HG02852 (cell line): ENCODE measurements at regions not wholly inside any gene's neighbourhood (a gene's known extent, or its start where the extent isn't known, plus 50 kb on each side); places are given as distances from the start of the nearest gene placed in this dataset.

Experiments used
- ATAC-seq: cut with Tn5 transposase; IDR thresholded peaks from one replicate; pipeline ENCODE4 v1.9.1; 2021; ENCODE audit warnings: mild to moderate bottlenecking, moderate library complexity; ENCODE audit not compliant: unreplicated experiment

GRCh38 chr6:170163405-170164170 lies 127.3 kb downstream of the DLL1 start:
- ATAC-seq: no peak

DNA sequence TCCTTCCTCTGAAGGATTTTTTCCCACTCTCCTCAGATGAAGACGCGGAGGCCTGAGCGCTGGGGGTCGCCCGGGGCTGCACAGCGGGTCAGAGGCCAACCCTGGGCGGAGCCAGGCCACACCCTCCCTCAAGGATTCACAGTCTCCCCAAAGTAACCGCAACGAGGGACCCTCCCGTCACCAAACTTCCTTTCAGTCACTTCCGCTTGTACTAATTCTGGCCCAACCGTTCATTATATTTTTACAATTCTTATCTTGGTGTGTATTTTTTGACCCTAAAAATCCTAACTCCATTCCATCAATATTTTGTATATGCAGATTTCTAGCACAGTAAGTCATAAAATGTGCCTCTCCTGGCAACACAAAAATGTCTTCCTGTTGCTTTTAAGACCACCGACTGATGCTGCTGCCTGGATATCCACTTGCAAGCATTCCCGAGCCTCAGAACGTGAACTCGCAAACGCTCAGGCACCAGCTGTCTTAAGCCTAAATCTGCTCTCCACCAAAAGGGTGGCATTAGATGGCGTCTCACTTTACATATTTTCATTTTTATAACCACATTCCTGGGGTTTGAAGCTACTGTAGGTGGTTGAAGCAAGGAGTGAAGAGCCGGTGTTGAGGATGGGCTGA lies 128.0 kb downstream of the DLL1 start:
- ATAC-seq: no peak

DNA sequence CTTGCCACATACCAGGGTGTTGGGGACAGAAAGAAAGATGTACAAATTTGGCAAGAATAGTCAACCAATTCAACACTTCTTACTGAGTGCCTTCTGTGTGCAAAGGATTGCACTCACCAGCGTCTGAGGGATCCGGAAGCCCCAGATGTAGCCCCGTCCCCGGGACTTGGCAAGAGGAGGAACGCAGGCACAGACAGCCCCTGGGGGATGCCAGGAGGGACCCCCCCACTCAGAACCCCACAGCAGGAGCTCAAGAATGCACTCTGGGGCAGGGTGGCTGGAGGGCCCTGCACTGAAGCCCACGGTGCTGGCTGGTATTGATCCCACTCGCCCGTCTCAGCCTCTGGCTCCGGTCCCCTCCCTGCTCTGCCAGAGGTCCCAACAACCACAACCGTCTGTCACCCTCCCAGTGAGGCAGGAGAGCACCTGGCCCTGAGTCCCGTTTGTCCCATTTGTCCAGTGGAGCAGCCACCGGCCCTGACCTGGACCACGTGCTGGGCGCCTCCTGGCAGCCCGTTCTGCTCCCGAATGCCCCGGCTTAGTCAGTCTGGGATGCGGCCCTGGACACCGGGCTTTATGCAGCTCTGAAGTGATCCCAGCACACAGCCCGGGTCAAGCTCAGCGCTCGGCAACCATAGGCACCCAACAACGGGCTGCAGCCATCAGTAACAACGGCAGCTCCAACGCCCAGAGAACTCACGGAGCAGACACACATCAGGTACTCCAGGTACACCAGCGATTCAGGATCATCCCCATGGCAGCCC lies 128.7 kb downstream of the DLL1 start:
- ATAC-seq: no peak

DNA sequence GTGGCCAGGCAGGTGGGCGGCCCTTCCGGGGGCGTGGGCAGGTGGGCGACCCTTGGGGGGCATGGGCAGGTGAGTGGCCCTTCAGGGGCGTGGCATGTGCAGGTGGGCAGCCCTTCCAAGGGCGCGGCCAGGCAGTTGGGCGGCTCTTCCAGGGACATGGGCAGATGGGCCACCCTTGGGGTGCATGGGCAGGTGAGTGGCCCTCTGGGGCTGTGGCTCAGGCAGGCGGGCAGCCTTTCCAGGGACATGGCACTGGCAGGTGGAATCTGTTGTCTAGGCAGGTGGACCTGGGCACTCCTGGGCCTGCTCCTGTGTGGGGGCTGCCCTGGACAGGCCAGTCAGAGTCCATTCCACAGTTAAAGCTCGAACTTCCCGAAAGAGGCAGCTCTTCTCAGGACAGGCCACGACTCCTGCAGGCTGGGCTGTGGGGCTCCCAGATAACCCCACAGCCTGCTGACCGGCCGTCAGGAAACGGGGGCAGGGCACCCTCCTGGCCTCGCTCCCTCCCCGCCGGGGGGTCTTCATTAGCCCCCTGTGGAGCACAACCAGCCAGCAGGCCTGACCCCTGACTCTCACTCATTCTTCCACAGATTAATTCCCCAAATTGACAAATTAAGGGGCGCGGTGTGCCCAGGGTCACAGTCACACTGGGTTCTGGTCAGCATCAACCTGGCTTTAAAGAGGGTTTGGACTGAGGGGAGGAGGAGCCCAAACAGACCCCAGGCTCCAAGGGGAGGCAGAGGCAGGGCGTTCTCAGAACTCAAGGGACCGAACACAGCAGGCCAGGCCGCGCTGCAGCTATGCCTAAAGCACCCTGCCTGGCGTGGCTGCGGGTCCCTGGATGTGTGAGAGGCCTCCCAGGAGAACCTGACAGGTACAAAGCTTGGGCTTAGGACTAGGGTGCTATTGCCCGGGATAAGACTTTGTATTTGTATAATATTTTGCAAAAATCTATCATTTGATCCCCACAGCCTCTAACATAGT lies 130.0 kb downstream of the DLL1 start:
- no peak for ATAC-seq

DNA sequence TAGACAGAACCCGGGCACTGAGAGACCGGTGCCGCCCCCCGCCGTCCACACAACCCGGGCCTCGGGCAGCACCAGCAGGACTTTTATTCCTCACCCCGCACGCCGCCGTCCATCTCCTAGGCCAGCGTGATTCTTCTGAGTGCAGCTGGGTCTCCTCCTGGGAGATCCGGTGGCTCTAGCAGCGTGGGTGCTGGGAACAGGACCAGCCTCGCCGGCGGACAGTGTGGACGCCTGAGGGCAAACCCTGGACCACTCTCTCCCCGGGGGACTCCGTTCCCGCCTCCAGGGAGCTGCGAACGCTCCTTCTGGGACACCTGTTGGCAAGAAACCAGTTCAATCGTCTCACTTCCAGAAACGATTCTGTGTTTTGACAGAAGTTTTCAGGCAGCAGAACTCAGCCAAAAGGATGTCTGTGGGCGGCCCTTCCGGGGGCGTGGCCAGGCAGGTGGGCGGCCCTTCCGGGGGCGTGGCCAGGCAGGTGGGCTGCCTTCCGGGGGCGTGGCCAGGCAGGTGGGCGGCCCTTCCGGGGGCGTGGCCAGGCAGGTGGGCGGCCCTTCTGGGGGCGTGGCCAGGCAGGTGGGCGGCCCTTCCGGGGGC lies 130.7 kb downstream of the DLL1 start:
- no peak for ATAC-seq

- no peak for ATAC-seq
These were observed 131.6 kb downstream of the DLL1 start for GRCh38 chr6:170159022-170159965.

- no peak for ATAC-seq
These were observed 132.4 kb downstream of the DLL1 start for GRCh38 chr6:170158296-170159021.

GRCh38 chr6:170157567-170158218 lies 133.2 kb downstream of the DLL1 start:
- no peak for ATAC-seq

DNA sequence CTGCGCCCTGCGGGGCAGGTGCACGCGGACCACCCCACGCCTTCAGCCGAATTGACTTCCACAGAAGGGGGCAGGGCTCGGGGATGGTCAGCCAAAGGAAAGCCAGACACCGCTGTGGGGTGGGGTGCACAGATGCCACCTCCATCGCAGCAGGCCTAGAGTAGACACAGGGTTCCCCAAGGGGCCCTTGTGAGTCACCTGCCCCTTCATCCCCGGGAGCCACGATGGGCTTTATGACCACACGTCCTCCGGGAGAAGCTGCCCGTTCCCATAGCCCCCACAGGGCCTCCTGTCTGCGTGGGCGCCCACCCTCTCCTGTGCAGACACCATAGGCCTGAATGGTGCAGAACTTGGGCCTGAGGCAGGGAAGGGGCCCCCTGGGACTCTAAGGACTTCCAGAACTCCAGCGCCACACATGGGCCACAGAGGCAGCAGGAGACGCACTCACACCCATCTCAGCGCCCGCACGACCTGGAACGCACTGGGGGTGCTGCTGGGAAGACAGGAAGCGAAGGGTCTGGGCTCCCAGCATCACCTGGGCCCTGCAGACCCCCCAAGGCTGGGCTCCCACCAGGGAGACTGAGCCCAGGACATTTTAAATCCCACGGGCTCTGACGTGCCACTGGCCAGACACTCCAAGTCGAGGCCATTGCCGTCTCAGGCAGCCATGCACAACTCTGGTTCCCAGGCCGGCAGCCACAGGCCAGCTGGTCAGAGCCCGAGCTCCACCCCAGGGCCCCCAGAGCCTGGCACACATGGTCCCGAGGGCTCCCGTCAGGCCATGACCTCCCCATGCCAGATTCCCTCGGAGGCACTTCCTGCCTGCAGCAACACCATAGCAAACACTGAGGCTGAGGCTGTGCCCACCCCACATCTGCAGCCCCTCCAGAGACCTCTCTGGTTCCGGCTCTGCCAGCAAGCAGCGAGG lies 134.2 kb downstream of the DLL1 start:
- no peak for ATAC-seq

GRCh38 chr6:170155464-170156196 lies 135.2 kb downstream of the DLL1 start:
- no peak for ATAC-seq

GRCh38 chr6:170153436-170154319 lies 137.2 kb downstream of the DLL1 start:
- no peak for ATAC-seq

DNA sequence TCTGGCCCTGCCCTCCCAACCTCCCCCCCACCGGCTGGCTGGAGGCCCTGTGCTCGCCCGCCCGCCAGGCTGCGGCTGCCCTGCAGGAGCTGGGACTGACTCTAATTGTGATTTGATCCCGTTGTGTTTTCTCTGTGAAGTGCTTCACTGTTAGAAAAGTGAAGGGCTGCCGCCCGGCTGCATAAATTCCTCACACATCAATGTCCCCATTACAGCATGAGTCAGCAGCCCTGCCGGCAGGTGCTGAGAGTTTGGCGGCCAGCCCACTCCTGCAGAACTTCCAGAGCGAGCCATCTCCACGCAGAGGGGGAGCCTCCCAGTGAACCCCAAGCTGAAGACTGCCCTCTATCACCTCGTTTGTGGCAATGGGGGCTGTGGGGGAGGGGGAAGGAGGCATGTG lies 137.9 kb downstream of the DLL1 start:
- no peak for ATAC-seq

GRCh38 chr6:170152124-170152926 lies 138.6 kb downstream of the DLL1 start:
- no peak for ATAC-seq

DNA sequence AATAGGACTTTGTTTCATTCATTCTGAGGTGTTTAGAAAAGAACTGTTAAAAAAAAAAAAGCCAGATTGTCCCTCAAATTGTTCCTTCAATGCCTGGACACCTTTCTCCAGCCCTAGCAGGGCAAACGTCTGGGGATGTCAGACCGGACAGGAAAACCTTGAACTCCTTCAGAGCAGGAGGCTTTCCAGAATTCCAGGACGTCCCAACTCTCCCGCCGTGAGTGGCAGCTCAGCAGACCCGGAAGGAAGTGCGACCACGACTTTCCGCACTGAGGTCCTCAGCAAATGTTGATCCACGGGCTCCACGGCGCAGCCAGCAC lies 139.1 kb downstream of the DLL1 start:
- ATAC-seq: no peak

GRCh38 chr6:170151321-170151771 lies 139.5 kb downstream of the DLL1 start:
- no peak for ATAC-seq
